H1 (cell line): ENCODE measurements at regions not wholly inside any gene's neighbourhood (a gene's known extent, or its start where the extent isn't known, plus 50 kb on each side); places are given as distances from the start of the nearest gene placed in this dataset.

Experiments
- CTCF ChIA-PET: fragments of 300-600 bp; sonication (Branson Sonifier 250); formaldehyde crosslinking; loops from one replicate; lab custom pipeline; 2021; ENCODE audit not compliant: partially characterized antibody; lab: Charles Lee
- POLR2A ChIA-PET: fragments of 300-600 bp; sonication (Branson Sonifier 250); formaldehyde crosslinking; loops from one replicate; lab custom pipeline; 2021; ENCODE audit warnings: inconsistent platforms; ENCODE audit not compliant: partially characterized antibody; lab: Charles Lee
- DNase-seq, 2 experiments: peaks; one replicate each; pipeline versions ENCODE4 v3.0.0 to v3.0.0-alpha.2; 2010 to 2022; ENCODE audit warnings: low spot score in 2 of 2, low read depth in 1 of 2, mixed read lengths in 1 of 2
- FAIRE-seq: peaks from 2 replicates; lab custom pipeline; 2011; peaks lifted over from hg19 to GRCh38; lab: Jason Lieb, UNC
- H2AFZ ChIP-seq: 2 replicates; pipeline ENCODE4 v1.8.1; 2012; ENCODE audit warnings: low read length, inconsistent platforms
- H2AK5ac ChIP-seq: 2 replicates; pipeline ENCODE4 v1.6.1; 2013; ENCODE audit warnings: low read depth, low read length
- H2BK120ac ChIP-seq: replicated peaks from 2 replicates; pipeline ENCODE3; 2013; ENCODE audit warnings: low read depth, low read length, inconsistent platforms
- H2BK12ac ChIP-seq: 2 replicates; pipeline ENCODE4 v1.6.1; 2013; ENCODE audit warnings: low read depth, low read length
- H2BK15ac ChIP-seq: 2 replicates; pipeline ENCODE4 v1.6.1; 2013; ENCODE audit warnings: low read length
- H2BK20ac ChIP-seq: 2 replicates; pipeline ENCODE4 v1.6.1; 2013; ENCODE audit warnings: low read length
- H2BK5ac ChIP-seq: 2 replicates; pipeline ENCODE4 v1.6.1; 2013; ENCODE audit warnings: low read depth, low read length
- H3K14ac ChIP-seq: 2 replicates; pipeline ENCODE4 v1.6.1; 2013; ENCODE audit warnings: inconsistent platforms; ENCODE audit not compliant: insufficient read length
- H3K18ac ChIP-seq: 2 replicates; pipeline ENCODE4 v1.6.1; 2013; ENCODE audit warnings: low read length; ENCODE audit errors: extremely low read depth
- H3K23ac ChIP-seq: 2 replicates; pipeline ENCODE4 v1.6.1; 2013; ENCODE audit warnings: inconsistent platforms; ENCODE audit not compliant: insufficient read length
- H3K23me2 ChIP-seq: 2 replicates; pipeline ENCODE4 v1.6.1; 2013; ENCODE audit warnings: low read depth, low read length
- H3K27ac ChIP-seq: 2 replicates; pipeline ENCODE4 v1.6.1; 2011; ENCODE audit warnings: low read depth, low read length, inconsistent platforms
- H3K27me3 ChIP-seq, 4 experiments: replicated peaks in 1 of 4; 1 replicate in 1 of 4; 2 replicates in 3 of 4; pipeline versions ENCODE4 v1.6.1 to v1.8.1; 2011 to 2013; ENCODE audit warnings: low read length in 3 of 4, mild to moderate bottlenecking in 3 of 4, inconsistent platforms in 2 of 4, mixed read lengths in 2 of 4, moderate library complexity in 1 of 4; ENCODE audit not compliant: control insufficient read depth in 3 of 4, insufficient read depth in 3 of 4; ENCODE audit errors: extremely low read depth in 1 of 4
- H3K36me3 ChIP-seq, 4 experiments: 2 replicates each; pipeline versions ENCODE4 v1.6.1 to v1.8.1; 2011 to 2013; ENCODE audit warnings: mild to moderate bottlenecking in 4 of 4, low read length in 3 of 4, moderate library complexity in 2 of 4, control low read depth in 1 of 4, inconsistent platforms in 1 of 4; ENCODE audit not compliant: insufficient read depth in 4 of 4, control insufficient read depth in 2 of 4
- H3K4ac ChIP-seq: replicated peaks from 2 replicates; pipeline ENCODE3; 2013; ENCODE audit warnings: low read length, low read depth, mixed read lengths, inconsistent platforms; ENCODE audit not compliant: insufficient read length
- H3K4me1 ChIP-seq, 4 experiments: replicated peaks in 1 of 4; 1 replicate in 1 of 4; 2 replicates in 3 of 4; pipeline versions ENCODE4 v1.6.1 to v1.8.1; 2011 to 2013; ENCODE audit warnings: low read length in 3 of 4, inconsistent platforms in 2 of 4, mixed read lengths in 1 of 4; ENCODE audit not compliant: insufficient read depth in 4 of 4, control insufficient read depth in 3 of 4
- H3K4me2 ChIP-seq, 2 experiments: 2 replicates each; pipeline versions ENCODE4 v1.6.1 to v1.8.1; 2011 to 2013; ENCODE audit warnings: low read depth in 2 of 2, low read length in 2 of 2, control low read depth in 1 of 2, inconsistent platforms in 1 of 2, mild to moderate bottlenecking in 1 of 2; ENCODE audit not compliant: insufficient read depth in 1 of 2
- H3K4me3 ChIP-seq, 4 experiments: fragments of 200-600, 300-600 bp in 1 of 4; sonication (generic), shearing (Covaris generic), sonication (Bioruptor Twin) in 1 of 4; 2 replicates each; pipeline versions ENCODE4 v1.5.1 to v1.8.1; 2011 to 2016; ENCODE audit warnings: low read length in 4 of 4, low read depth in 3 of 4, control low read depth in 2 of 4, inconsistent platforms in 2 of 4, mild to moderate bottlenecking in 2 of 4, mixed read lengths in 1 of 4, moderate library complexity in 1 of 4; ENCODE audit not compliant: insufficient read depth in 2 of 4; ENCODE audit errors: extremely low read depth in 1 of 4
- H3K56ac ChIP-seq: replicated peaks from 2 replicates; pipeline ENCODE3; 2013; ENCODE audit warnings: low read depth, mild to moderate bottlenecking, mixed read lengths, low read length, inconsistent platforms; ENCODE audit not compliant: insufficient read length
- H3K79me1 ChIP-seq: 2 replicates; pipeline ENCODE4 v1.6.1; 2013; ENCODE audit warnings: low read depth, low read length, control low read depth
- H3K79me2 ChIP-seq, 2 experiments: 2 replicates each; pipeline versions ENCODE4 v1.6.1 to v1.8.1; 2012 to 2013; ENCODE audit warnings: low read length in 2 of 2, mild to moderate bottlenecking in 2 of 2, inconsistent platforms in 1 of 2; ENCODE audit not compliant: insufficient read depth in 2 of 2, control insufficient read depth in 1 of 2
- H3K9ac ChIP-seq, 4 experiments: replicated peaks in 1 of 4; 1 replicate in 1 of 4; 2 replicates in 3 of 4; pipeline versions ENCODE4 v1.6.1 to v1.8.1; 2011 to 2013; ENCODE audit warnings: low read depth in 3 of 4, low read length in 3 of 4, control low read depth in 2 of 4, mild to moderate bottlenecking in 2 of 4, moderate library complexity in 2 of 4, inconsistent platforms in 1 of 4; ENCODE audit errors: extremely low read depth in 1 of 4
- H3K9me3 ChIP-seq, 2 experiments: 2 replicates each; pipeline versions ENCODE4 v1.6.1 to v1.8.1; 2012 to 2013; ENCODE audit warnings: mild to moderate bottlenecking in 2 of 2, moderate library complexity in 2 of 2, control low read depth in 1 of 2, inconsistent platforms in 1 of 2, low read depth in 1 of 2, low read length in 1 of 2, mixed read lengths in 1 of 2; ENCODE audit not compliant: insufficient read depth in 2 of 2
- H4K20me1 ChIP-seq, 2 experiments: replicated peaks in 1 of 2; 2 replicates each; pipeline versions ENCODE3 to v1.8.1; 2011 to 2013; ENCODE audit warnings: inconsistent platforms in 2 of 2, low read length in 2 of 2, mild to moderate bottlenecking in 1 of 2; ENCODE audit not compliant: insufficient read depth in 2 of 2, control insufficient read depth in 1 of 2
- H4K5ac ChIP-seq: 2 replicates; pipeline ENCODE4 v1.6.1; 2013; ENCODE audit warnings: low read length, low read depth, mixed read lengths, inconsistent platforms; ENCODE audit not compliant: insufficient read length
- H4K8ac ChIP-seq: 2 replicates; pipeline ENCODE4 v1.8.0; 2013; ENCODE audit warnings: mild to moderate bottlenecking, moderate library complexity, low read length, inconsistent platforms; ENCODE audit not compliant: insufficient read depth; ENCODE audit errors: extremely low read depth
- H4K91ac ChIP-seq: replicated peaks from 2 replicates; pipeline ENCODE3; 2013; ENCODE audit warnings: low read length, mixed read lengths, inconsistent platforms; ENCODE audit not compliant: insufficient read length
- ASH2L ChIP-seq: fragments of 200-600, 300-600 bp; sonication (generic); IDR thresholded peaks from one replicate; pipeline ENCODE4 v1.7.1; 2017; ENCODE audit warnings: low read length
- BACH1 ChIP-seq: IDR thresholded peaks from 2 replicates; pipeline ENCODE4 v1.6.1; 2012; ENCODE audit warnings: low read length, improper control_type of control experiment
- BCL11A ChIP-seq, 2 experiments: IDR thresholded peaks; one replicate each; pipeline ENCODE4 v1.6.1; 2011; ENCODE audit warnings: low read depth in 2 of 2, low read length in 2 of 2, mild to moderate bottlenecking in 2 of 2
- CTBP2 ChIP-seq: IDR thresholded peaks from 2 replicates; pipeline ENCODE4 v1.7.0; 2011; ENCODE audit warnings: borderline replicate concordance, mild to moderate bottlenecking, moderate library complexity, mixed read lengths, low read length; ENCODE audit not compliant: insufficient read depth, insufficient read length
- CTCF ChIP-seq, 3 experiments: IDR thresholded peaks; 1 replicate in 2 of 3; 2 replicates in 1 of 3; pipeline versions ENCODE4 v1.5.1 to v1.6.1; 2011; ENCODE audit warnings: low read length in 3 of 3, mild to moderate bottlenecking in 3 of 3, inconsistent platforms in 2 of 3, low read depth in 1 of 3, moderate library complexity in 1 of 3; ENCODE audit not compliant: insufficient read depth in 1 of 3; ENCODE audit errors: control extremely low read depth in 1 of 3
- KDM4A ChIP-seq: IDR thresholded peaks from one replicate; pipeline ENCODE4 v1.7.1; 2012; ENCODE audit warnings: low read depth, mild to moderate bottlenecking, moderate library complexity, low read length, inconsistent platforms; ENCODE audit not compliant: severe bottlenecking
- NRF1 ChIP-seq: IDR thresholded peaks from 2 replicates; pipeline ENCODE4 v1.6.1; 2011; ENCODE audit warnings: mild to moderate bottlenecking, low read depth, low read length, improper control_type of control experiment
- POLR2A ChIP-seq, 2 experiments: IDR thresholded peaks; 1 replicate in 1 of 2; 2 replicates in 1 of 2; pipeline ENCODE4 v1.6.1; 2011; ENCODE audit warnings: low read depth in 2 of 2, low read length in 2 of 2, mild to moderate bottlenecking in 2 of 2; ENCODE audit errors: control extremely low read depth in 1 of 2
- SIX5 ChIP-seq: IDR thresholded peaks from 2 replicates; pipeline ENCODE4 v1.6.1; 2011; ENCODE audit warnings: mild to moderate bottlenecking, low read depth, low read length
- SRF ChIP-seq: IDR thresholded peaks from 2 replicates; pipeline ENCODE4 v1.6.1; 2011; ENCODE audit warnings: mild to moderate bottlenecking, low read depth, low read length, moderate library complexity
- SUZ12 ChIP-seq: fragments of 200-600 bp; sonication (generic); IDR thresholded peaks from 2 replicates; pipeline ENCODE4 v1.6.1; 2012; ENCODE audit warnings: mild to moderate bottlenecking, inconsistent platforms, low read length, moderate library complexity, mixed read lengths
- WGBS, 2 experiments: shearing (Covaris generic) in 1 of 2; methylation state at CpG; one replicate each; pipeline versions ENCODE4 v1.1.6 to v1.1.7; 2013 to 2015; ENCODE audit warnings: low lambda C conversion rate in 2 of 2, mixed read lengths in 2 of 2, inconsistent platforms in 1 of 2, low coverage in 1 of 2, missing lambda C conversion rate in 1 of 2; ENCODE audit not compliant: insufficient replicate concordance in 2 of 2, insufficient coverage in 1 of 2, insufficient read length in 1 of 2; ENCODE audit errors: extremely low coverage in 1 of 2, missing lambda C conversion rate in 1 of 2; 5-methylcytosine and 5-hydroxymethylcytosine counted together

GRCh38 chr22:20653012-20653794 lies 120.7 kb upstream of the SERPIND1 start:
- H3K4me3 ChIP-seq, result no peak overlapping the region
- no peak overlapping the region for H4K91ac ChIP-seq
- H2BK20ac ChIP-seq, result no peak overlapping the region
- 95% methylated on average over 7 of the region's 7 CpGs; no CpG with 5 or more reads in 1 of the 2 experiments for WGBS, 2 experiments
- peak in 1 of 2 experiments; percentile 26 for DNase-seq
- no peak overlapping the region for H4K5ac ChIP-seq
- H3K56ac ChIP-seq, result no peak overlapping the region
- ChIA-PET CTCF (no interaction called here), POLR2A (no interaction called here)
- H3K79me2 ChIP-seq, result no peaks in the 10 kb centered on the region
- no peak for TF ChIP-seq BACH1
- no peak for TF ChIP-seq SRF
- no peak for TF ChIP-seq NRF1
- no peak for TF ChIP-seq CTBP2
- TF ChIP-seq ASH2L, result no peak
- TF ChIP-seq KDM4A, result no peak
- no peak for TF ChIP-seq SIX5
- TF ChIP-seq BCL11A (IDR thresholded peaks at IDR 0.05; ENCODE audit: low read depth in 2 of 2, low read length in 2 of 2), result no peak
- TF ChIP-seq POLR2A (IDR thresholded peaks at IDR 0.05; ENCODE audit: control extremely low read depth in 1 of 2, low read depth in 2 of 2, low read length in 2 of 2), result no peak
- no peak for TF ChIP-seq CTCF (IDR thresholded peaks at IDR 0.05; ENCODE audit: control extremely low read depth in 1 of 3, insufficient read depth in 1 of 3, low read depth in 1 of 3, low read length in 3 of 3)
- TF ChIP-seq SUZ12, result no peak
- H4K8ac ChIP-seq, result 0 out of 2 replicates have a peak overlapping the region, but pooled peaks have one; percentile 2
- no peak overlapping the region for H2BK15ac ChIP-seq
- H3K27ac ChIP-seq, result no peak overlapping the region
- H3K23me2 ChIP-seq, result no peaks in the 10 kb centered on the region; the same call in 1 of the 2 replicates
- no peak overlapping the region for H3K14ac ChIP-seq
- H3K36me3 ChIP-seq, result no peaks in the 10 kb centered on the region
- no peaks in the 10 kb centered on the region for H3K9me3 ChIP-seq
- FAIRE-seq, result no peak
- H2AFZ ChIP-seq, result no peak overlapping the region
- H3K79me1 ChIP-seq, result no peaks in the 10 kb centered on the region
- no peak overlapping the region for H3K23ac ChIP-seq
- no peaks in the 10 kb centered on the region for H3K4me1 ChIP-seq
- no peak overlapping the region for H3K4me2 ChIP-seq
- H4K20me1 ChIP-seq, result no peaks in the 10 kb centered on the region
- no peaks in the 10 kb centered on the region for H3K27me3 ChIP-seq
- no peak overlapping the region for H2BK120ac ChIP-seq
- H3K18ac ChIP-seq, result no peak overlapping the region
- H2AK5ac ChIP-seq, result peak overlapping the region; percentile 25; the same call in 1 of the 2 replicates
- H2BK5ac ChIP-seq, result no peak overlapping the region
- H3K9ac ChIP-seq, result no peak overlapping the region
- H2BK12ac ChIP-seq, result peak overlapping the region; percentile 12; the same call in 1 of the 2 replicates
- H3K4ac ChIP-seq, result no peak overlapping the region
